Vagina (tissue), 2 donors: ENCODE measurements at regions not wholly inside any gene's neighbourhood (a gene's known extent, or its start where the extent isn't known, plus 50 kb on each side); places are given as distances from the start of the nearest gene placed in this dataset.

Experiments used
- DNase-seq, 2 donors: peaks; one replicate each; pipeline ENCODE4 v3.0.0-alpha.2; 2017; ENCODE audit errors: extremely low spot score in 2 of 2
- H3K27ac ChIP-seq: fragments of 200-600 bp; sonication (generic); one replicate; pipeline ENCODE4 v1.5.1; 2019
- H3K27me3 ChIP-seq: fragments of 200-600 bp; sonication (generic); one replicate; pipeline ENCODE4 v1.5.1; 2019
- H3K36me3 ChIP-seq, 2 donors: fragments of 200-600 bp; sonication (generic); one replicate each; pipeline ENCODE4 v1.5.1; 2017 to 2019
- H3K4me1 ChIP-seq: fragments of 200-600 bp; sonication (generic); one replicate; pipeline ENCODE4 v1.5.1; 2019
- H3K4me3 ChIP-seq, 2 donors: fragments of 200-600 bp; sonication (generic); 1 replicate in 1 of 2; 2 replicates in 1 of 2; pipeline ENCODE4 v1.5.1; 2016 to 2019
- H3K9me3 ChIP-seq: fragments of 200-600 bp; sonication (generic); one replicate; pipeline ENCODE4 v1.5.1; 2019
- CTCF ChIP-seq, 3 experiments: fragments of 450-650 bp in 2 of 3; fragments of 200-600 bp in 1 of 3; sonication (generic) in 1 of 3; IDR thresholded peaks; one replicate each; pipeline ENCODE4 v1.5.1; 2017 to 2019; ENCODE audit warnings: antibody characterized with exemption in 3 of 3, mild to moderate bottlenecking in 2 of 3, moderate library complexity in 2 of 3
- POLR2A ChIP-seq, 2 donors: fragments of 450-650 bp; IDR thresholded peaks; one replicate each; pipeline ENCODE4 v1.6.1; 2017; ENCODE audit warnings: antibody characterized with exemption in 2 of 2, mild to moderate bottlenecking in 2 of 2, moderate library complexity in 2 of 2
- POLR2AphosphoS5 ChIP-seq, 2 donors: sonication (generic); formaldehyde crosslinking; IDR thresholded peaks; one replicate each; pipeline ENCODE4 v1.9.0; 2017; ENCODE audit warnings: antibody characterized with exemption in 2 of 2, mild to moderate bottlenecking in 2 of 2, low read depth in 1 of 2; ENCODE audit not compliant: insufficient read depth in 1 of 2
- intact Hi-C: fragments of 100-400 bp; cut with DNase I; formaldehyde crosslinking; loops from one replicate; pipeline ENCODE4 v1.15.1; 2023

GRCh38 chr4:174131901-174132300 is 151.6 kb downstream of the FBXO8 start:
- H3K4me3 ChIP-seq = no peak overlapping the region
- DNase-seq = no peak
- intact Hi-C loops = no loop called here
- H3K36me3 ChIP-seq = no peaks in the 10 kb centered on the region
- no peaks in the 10 kb centered on the region for H3K27me3 ChIP-seq
- H3K27ac ChIP-seq = no peak overlapping the region
- no peaks in the 10 kb centered on the region for H3K9me3 ChIP-seq
- TF ChIP-seq POLR2AphosphoS5 (IDR thresholded peaks at IDR 0.05; ENCODE audit: insufficient read depth in 1 of 2, low read depth in 1 of 2) = no peak
- H3K4me1 ChIP-seq = no peaks in the 10 kb centered on the region

DNA sequence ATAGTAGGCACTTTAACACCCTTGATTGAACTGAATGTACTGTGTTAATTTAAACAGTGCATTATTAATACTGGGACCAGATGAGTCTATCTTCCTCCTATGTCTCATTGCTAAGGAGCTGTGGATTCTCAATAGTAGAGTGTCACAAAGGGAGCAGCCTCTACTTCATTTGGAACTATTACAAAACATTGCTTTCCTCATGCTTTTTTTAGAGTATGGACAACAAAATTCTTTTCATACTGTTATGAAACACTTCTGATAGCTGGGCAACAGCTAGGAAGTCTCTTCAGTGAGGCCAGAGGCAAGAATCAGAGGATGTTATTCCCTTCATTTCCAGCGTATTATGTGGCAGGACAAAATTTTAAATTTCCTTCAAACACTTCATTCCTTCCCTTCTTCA is 160.8 kb downstream of the FBXO8 start:
- H3K4me3 ChIP-seq = no peak overlapping the region
- intact Hi-C loops = no loop called here
- H3K36me3 ChIP-seq = no peaks in the 10 kb centered on the region
- H3K27me3 ChIP-seq = no peaks in the 10 kb centered on the region
- H3K4me1 ChIP-seq = no peaks in the 10 kb centered on the region
- H3K9me3 ChIP-seq = no peaks in the 10 kb centered on the region
- H3K27ac ChIP-seq = no peak overlapping the region
- DNase-seq = no peak
- TF ChIP-seq POLR2AphosphoS5 (IDR thresholded peaks at IDR 0.05; ENCODE audit: insufficient read depth in 1 of 2, low read depth in 1 of 2) (no peak), CTCF (IDR thresholded peaks at IDR 0.05) (no peak), POLR2A (IDR thresholded peaks at IDR 0.05) (no peak)

DNA sequence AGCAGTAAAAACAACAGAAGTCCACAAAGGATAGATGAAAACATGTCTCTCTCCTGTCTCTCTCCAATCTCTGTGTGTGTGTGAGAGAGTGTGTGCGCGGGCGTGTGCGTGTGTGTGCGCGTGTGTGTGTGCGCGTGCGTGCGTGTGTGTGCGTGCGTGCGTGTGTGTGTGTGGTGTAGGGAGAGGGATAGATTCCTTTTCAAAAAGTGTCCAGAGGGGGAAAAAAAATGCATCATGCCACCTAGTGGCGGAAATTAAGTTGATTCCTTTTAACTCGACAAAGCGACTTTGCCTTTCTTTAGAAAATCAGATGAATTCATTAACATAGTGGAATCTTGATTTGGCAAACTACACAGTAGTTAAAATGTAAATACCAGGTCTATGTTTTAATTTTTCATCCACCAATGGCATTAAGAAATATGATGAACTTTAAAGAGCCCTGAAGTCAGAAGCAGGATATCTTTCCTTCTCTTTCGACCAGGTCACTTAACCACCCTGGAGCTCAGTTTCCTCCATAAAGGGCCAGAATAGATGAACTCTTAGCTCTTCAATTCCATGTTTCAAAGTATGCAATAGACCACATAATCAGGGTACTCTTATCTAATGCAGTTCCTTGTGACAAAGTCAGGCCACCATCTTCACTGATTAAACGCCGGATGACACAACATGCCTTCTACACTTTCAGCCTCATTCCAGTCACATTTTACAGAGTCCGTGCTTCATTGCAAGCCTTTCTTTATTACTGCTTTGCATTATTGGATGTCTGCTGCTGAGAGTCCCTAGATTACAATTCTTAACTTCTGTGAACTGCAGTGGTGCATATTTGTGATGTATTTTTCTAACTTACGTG is 162.8 kb downstream of the FBXO8 start:
- no peak for DNase-seq
- H3K27me3 ChIP-seq = no peaks in the 10 kb centered on the region
- no peaks in the 10 kb centered on the region for H3K4me1 ChIP-seq
- intact Hi-C loops = no loop called here
- H3K27ac ChIP-seq = no peak overlapping the region
- no peaks in the 10 kb centered on the region for H3K9me3 ChIP-seq
- H3K4me3 ChIP-seq = peak overlapping the region; percentile 21 to 31
- TF ChIP-seq CTCF (IDR thresholded peaks at IDR 0.05) (peak in 2 of 3 experiments; percentile 47 to 55), POLR2AphosphoS5 (IDR thresholded peaks at IDR 0.05; ENCODE audit: insufficient read depth in 1 of 2, low read depth in 1 of 2) (no peak)
- H3K36me3 ChIP-seq = no peaks in the 10 kb centered on the region

DNA sequence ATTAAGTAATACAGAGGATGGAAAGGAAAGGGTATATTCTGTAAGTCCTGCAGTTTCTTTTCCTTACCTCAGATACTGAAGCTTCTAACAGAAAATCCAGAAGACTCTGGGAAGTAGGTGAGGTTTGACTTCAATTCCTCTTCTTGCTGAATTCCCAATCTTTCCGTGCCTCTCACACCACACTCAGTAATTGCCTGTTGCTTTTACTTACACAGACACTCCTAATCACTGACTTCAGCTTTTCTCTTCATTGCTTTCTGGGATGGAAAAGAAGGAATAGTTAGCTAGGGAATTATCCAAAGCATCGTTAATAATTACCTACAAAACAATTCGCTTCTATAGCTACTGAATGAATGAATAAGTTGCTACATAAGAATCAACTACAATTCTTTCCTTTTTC is 163.6 kb downstream of the FBXO8 start:
- H3K36me3 ChIP-seq = no peaks in the 10 kb centered on the region
- H3K9me3 ChIP-seq = no peaks in the 10 kb centered on the region
- intact Hi-C loops = no loop called here
- DNase-seq = no peak
- peak overlapping the region; percentile 21 to 31 for H3K4me3 ChIP-seq
- no peak overlapping the region for H3K27ac ChIP-seq
- TF ChIP-seq POLR2AphosphoS5 (IDR thresholded peaks at IDR 0.05; ENCODE audit: insufficient read depth in 1 of 2, low read depth in 1 of 2) (no peak), CTCF (IDR thresholded peaks at IDR 0.05) (no peak), POLR2A (IDR thresholded peaks at IDR 0.05) (no peak)
- no peaks in the 10 kb centered on the region for H3K4me1 ChIP-seq
- no peaks in the 10 kb centered on the region for H3K27me3 ChIP-seq

- intact Hi-C loops = no loop called here
- H3K9me3 ChIP-seq = no peaks in the 10 kb centered on the region
- H3K4me3 ChIP-seq = no peak overlapping the region
- no peaks in the 10 kb centered on the region for H3K4me1 ChIP-seq
- H3K27ac ChIP-seq = no peak overlapping the region
- H3K27me3 ChIP-seq = no peaks in the 10 kb centered on the region
- DNase-seq = no peak
- TF ChIP-seq POLR2AphosphoS5 (IDR thresholded peaks at IDR 0.05; ENCODE audit: insufficient read depth in 1 of 2, low read depth in 1 of 2) (no peak), CTCF (IDR thresholded peaks at IDR 0.05) (no peak), POLR2A (IDR thresholded peaks at IDR 0.05) (no peak)
- no peaks in the 10 kb centered on the region for H3K36me3 ChIP-seq
These were observed 164.4 kb downstream of the FBXO8 start for GRCh38 chr4:174119051-174119450.
